Stimulated activated CD4-positive, alpha-beta T cell treated with anti-CD3 and anti-CD28 coated beads, Interleukin-15, amount 100 ng/mL, for 24 hours (primary cell): ENCODE measurements at regions not wholly inside any gene's neighbourhood (a gene's known extent, or its start where the extent isn't known, plus 50 kb on each side); places are given as distances from the start of the nearest gene placed in this dataset.
A peak's percentile ranks its signal among the peaks of the same experiment; 100 is the strongest.

Experiments used
- DNase-seq: peaks from one replicate; pipeline ENCODE4 v3.0.0-alpha.2; 2020

GRCh38 chr5:163963881-163964280 is 458.5 kb downstream of the MAT2B start:
- DNase-seq, result no peak

- no peak for DNase-seq
These were observed 459.3 kb downstream of the MAT2B start for GRCh38 chr5:163964671-163965070.

- no peak for DNase-seq
These were observed 461.8 kb downstream of the MAT2B start for GRCh38 chr5:163967268-163967667.

- no peak for DNase-seq
These were observed 463.2 kb downstream of the MAT2B start for GRCh38 chr5:163968651-163969050.

- no peak for DNase-seq
These were observed 471.3 kb downstream of the MAT2B start for GRCh38 chr5:163976696-163977095.

GRCh38 chr5:163978897-163979296 is 473.5 kb downstream of the MAT2B start:
- DNase-seq, result no peak

- no peak for DNase-seq
These were observed 483.1 kb downstream of the MAT2B start for GRCh38 chr5:163988566-163988965.

GRCh38 chr5:163993126-163993525 is 487.7 kb downstream of the MAT2B start:
- DNase-seq, result no peak

- DNase-seq, result no peak
These were observed 489.8 kb downstream of the MAT2B start for GRCh38 chr5:163995206-163995605.

- no peak for DNase-seq
These were observed 492.5 kb downstream of the MAT2B start for GRCh38 chr5:163997965-163998364.

- DNase-seq, result no peak
These were observed 494.8 kb downstream of the MAT2B start for GRCh38 chr5:164000241-164000640.

- DNase-seq, result no peak
These were observed 495.4 kb downstream of the MAT2B start for GRCh38 chr5:164000819-164001218.

- no peak for DNase-seq
These were observed 496.8 kb downstream of the MAT2B start for GRCh38 chr5:164002214-164002613.

- no peak for DNase-seq
These were observed 497.2 kb downstream of the MAT2B start for GRCh38 chr5:164002628-164003027.

GRCh38 chr5:164005071-164005470 is 499.7 kb downstream of the MAT2B start:
- DNase-seq, result no peak

- no peak for DNase-seq
These were observed 501.6 kb downstream of the MAT2B start for GRCh38 chr5:164007064-164007463.

GRCh38 chr5:164009621-164010020 is 504.2 kb downstream of the MAT2B start:
- DNase-seq, result no peak

- no peak for DNase-seq
These were observed 505.5 kb downstream of the MAT2B start for GRCh38 chr5:164010900-164011299.

GRCh38 chr5:164012371-164012770 is 507.0 kb downstream of the MAT2B start:
- DNase-seq, result no peak

GRCh38 chr5:164013077-164013670 is 507.8 kb downstream of the MAT2B start:
- peak; percentile 49 for DNase-seq

- no peak for DNase-seq
These were observed 514.7 kb downstream of the MAT2B start for GRCh38 chr5:164020116-164020515.

GRCh38 chr5:164027738-164028137 is 522.3 kb downstream of the MAT2B start:
- no peak for DNase-seq

GRCh38 chr5:164038128-164038783 is 532.8 kb downstream of the MAT2B start:
- DNase-seq, result no peak

- no peak for DNase-seq
These were observed 535.7 kb downstream of the MAT2B start for GRCh38 chr5:164041105-164041504.

GRCh38 chr5:164048359-164048926 is 543.0 kb downstream of the MAT2B start:
- no peak for DNase-seq
